Cardiac muscle cell (in vitro differentiated cells and primary cell): ENCODE measurements at regions not wholly inside any gene's neighbourhood (a gene's known extent, or its start where the extent isn't known, plus 50 kb on each side); places are given as distances from the start of the nearest gene placed in this dataset.

Experiments used
- DNase-seq, 2 donors: peaks; one replicate each; pipeline versions ENCODE4 v3.0.0 to v3.0.0-alpha.2; 2010 to 2017; ENCODE audit warnings: low read depth in 1 of 2, low spot score in 1 of 2
- H3K27ac ChIP-seq: fragments of 200-600 bp; sonication (generic); 2 replicates; pipeline ENCODE4 v1.5.1; 2016
- H3K27me3 ChIP-seq: fragments of 200-600 bp; sonication (generic); 2 replicates; pipeline ENCODE4 v1.6.0; 2016; ENCODE audit warnings: control low read depth
- H3K36me3 ChIP-seq: fragments of 200-600 bp; sonication (generic); 2 replicates; pipeline ENCODE4 v1.5.1; 2016; ENCODE audit warnings: control low read depth
- H3K4me1 ChIP-seq: fragments of 200-600 bp; sonication (generic); 2 replicates; pipeline ENCODE4 v1.8.1; 2017; ENCODE audit warnings: low read depth, mild to moderate bottlenecking, mixed run types
- H3K4me3 ChIP-seq: fragments of 200-600 bp; sonication (generic); 2 replicates; pipeline ENCODE4 v1.5.1; 2016; ENCODE audit warnings: mild to moderate bottlenecking
- H3K9me3 ChIP-seq: fragments of 200-600 bp; sonication (generic); 2 replicates; pipeline ENCODE4 v1.5.1; 2017; ENCODE audit warnings: low read depth, mild to moderate bottlenecking, control low read depth
- TF ChIP-seq, protein P1 (sequence below): IDR thresholded peaks from 2 replicates; pipeline ENCODE4 v1.5.1; 2012; ENCODE audit warnings: low read depth, mild to moderate bottlenecking, low read length

DNA sequence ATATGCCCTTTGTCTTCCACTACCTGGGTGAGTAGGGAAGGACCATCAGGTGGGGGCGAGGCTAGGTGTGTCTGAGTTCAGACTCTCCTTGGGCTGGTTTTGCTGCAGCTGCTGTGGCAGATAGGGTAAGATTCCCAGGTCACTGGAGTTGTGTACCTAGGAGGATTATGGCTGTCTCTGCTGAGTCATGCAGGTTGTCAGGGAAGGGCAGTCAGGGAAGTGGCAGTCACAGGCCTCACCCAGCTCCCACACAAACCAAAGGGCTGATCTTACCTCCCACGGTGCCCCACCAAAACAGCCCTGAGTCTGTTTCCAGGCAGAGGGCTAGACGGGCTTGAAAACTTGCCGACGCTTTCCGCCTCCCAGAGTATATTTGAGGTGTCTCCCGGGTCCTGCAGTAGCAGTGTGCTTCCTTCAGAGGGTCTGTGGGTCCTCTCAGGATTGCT is 201.6 kb upstream of the PLXNA2 start:
- no peak overlapping the region for H3K27ac ChIP-seq
- no peaks in the 10 kb centered on the region for H3K9me3 ChIP-seq

DNA sequence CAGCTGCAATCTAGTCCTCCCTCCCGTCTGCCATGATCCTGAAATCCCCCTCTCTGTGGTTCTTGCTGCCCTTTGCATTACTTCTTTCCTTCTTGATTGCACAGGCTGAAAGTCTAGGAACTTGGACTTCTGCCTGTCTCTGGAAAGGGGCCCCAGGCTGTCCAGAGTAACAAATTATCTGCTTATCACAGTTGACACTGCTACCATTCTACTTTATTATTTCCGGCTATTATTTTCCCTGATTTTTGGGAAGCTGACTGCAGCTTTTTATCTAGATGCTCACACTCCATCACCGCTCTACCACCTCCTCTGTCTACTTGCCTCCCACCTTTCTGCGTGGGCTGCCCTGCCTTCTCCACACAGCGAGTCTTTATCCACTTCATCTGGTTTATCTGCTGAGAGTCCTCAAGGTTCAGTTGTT is 202.1 kb upstream of the PLXNA2 start:
- DNase-seq = peak in 1 of 2 donors; percentile 5
- H3K4me3 ChIP-seq = no peak overlapping the region
- peaks cover 12% of the 10 kb centered on the region for H3K4me1 ChIP-seq
- no peaks in the 10 kb centered on the region for H3K27me3 ChIP-seq
- TF ChIP-seq, protein P1, sequence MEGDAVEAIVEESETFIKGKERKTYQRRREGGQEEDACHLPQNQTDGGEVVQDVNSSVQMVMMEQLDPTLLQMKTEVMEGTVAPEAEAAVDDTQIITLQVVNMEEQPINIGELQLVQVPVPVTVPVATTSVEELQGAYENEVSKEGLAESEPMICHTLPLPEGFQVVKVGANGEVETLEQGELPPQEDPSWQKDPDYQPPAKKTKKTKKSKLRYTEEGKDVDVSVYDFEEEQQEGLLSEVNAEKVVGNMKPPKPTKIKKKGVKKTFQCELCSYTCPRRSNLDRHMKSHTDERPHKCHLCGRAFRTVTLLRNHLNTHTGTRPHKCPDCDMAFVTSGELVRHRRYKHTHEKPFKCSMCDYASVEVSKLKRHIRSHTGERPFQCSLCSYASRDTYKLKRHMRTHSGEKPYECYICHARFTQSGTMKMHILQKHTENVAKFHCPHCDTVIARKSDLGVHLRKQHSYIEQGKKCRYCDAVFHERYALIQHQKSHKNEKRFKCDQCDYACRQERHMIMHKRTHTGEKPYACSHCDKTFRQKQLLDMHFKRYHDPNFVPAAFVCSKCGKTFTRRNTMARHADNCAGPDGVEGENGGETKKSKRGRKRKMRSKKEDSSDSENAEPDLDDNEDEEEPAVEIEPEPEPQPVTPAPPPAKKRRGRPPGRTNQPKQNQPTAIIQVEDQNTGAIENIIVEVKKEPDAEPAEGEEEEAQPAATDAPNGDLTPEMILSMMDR = no peak
- H3K9me3 ChIP-seq = no peaks in the 10 kb centered on the region
- no peak overlapping the region for H3K27ac ChIP-seq
- H3K36me3 ChIP-seq = no peaks in the 10 kb centered on the region

More for the DNA sequence above, 201.6 kb upstream of the PLXNA2 start:
- Histone ChIP-seq H3K4me1 (peaks cover 12% of the 10 kb centered on the region), H3K36me3 (no peaks in the 10 kb centered on the region), H3K27me3 (no peaks in the 10 kb centered on the region), H3K4me3 (no peak overlapping the region)
- TF ChIP-seq, protein P1 = no peak
- no peak for DNase-seq

DNA sequence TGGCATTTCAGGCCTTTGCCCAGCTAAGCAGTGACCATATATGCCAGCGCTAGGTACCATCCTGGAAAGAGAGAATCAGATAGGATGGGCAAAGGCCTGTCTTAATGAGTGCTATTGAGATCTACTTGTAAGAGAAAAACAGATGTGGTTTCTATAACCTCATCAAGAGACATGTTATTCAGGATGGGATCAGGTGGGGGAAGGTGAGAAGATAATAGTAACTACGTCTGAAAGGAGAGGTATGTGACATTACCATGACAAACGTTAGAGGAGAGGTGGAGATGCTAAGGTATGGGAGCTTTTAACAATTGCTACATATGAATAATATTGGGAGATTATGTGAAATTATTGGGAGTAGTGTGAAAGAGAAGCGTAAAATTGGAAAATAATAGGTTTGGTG is 204.2 kb upstream of the PLXNA2 start:
- TF ChIP-seq, protein P1 = no peak
- Histone ChIP-seq H3K27ac (no peak overlapping the region), H3K9me3 (no peaks in the 10 kb centered on the region), H3K4me3 (no peak overlapping the region), H3K27me3 (no peaks in the 10 kb centered on the region), H3K36me3 (no peaks in the 10 kb centered on the region), H3K4me1 (peaks cover 12% of the 10 kb centered on the region)
- DNase-seq = no peak

DNA sequence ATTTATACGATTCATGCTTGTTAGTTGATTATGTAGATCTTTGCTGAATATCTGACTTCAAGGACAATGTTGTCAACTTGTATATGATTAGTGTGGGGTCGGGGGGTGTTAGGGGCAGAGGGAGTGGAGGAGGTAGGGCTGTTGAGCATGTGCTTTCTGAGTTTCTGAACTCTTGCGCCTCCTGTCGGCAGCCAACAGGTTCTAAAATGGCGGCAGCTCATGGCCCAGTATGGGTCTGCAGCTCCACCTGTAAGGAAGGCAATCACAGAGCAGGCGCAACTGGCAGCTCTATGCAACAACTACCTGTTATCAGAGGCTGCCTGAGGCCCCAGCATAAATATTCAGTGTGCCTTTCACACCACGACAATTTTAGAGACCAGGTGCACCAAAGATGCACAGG is 205.8 kb upstream of the PLXNA2 start:
- Histone ChIP-seq H3K27ac (no peak overlapping the region), H3K9me3 (no peaks in the 10 kb centered on the region), H3K4me3 (no peak overlapping the region), H3K27me3 (no peaks in the 10 kb centered on the region), H3K4me1 (peaks cover 12% of the 10 kb centered on the region), H3K36me3 (no peaks in the 10 kb centered on the region)
- no peak for DNase-seq
- TF ChIP-seq, protein P1 = no peak

DNA sequence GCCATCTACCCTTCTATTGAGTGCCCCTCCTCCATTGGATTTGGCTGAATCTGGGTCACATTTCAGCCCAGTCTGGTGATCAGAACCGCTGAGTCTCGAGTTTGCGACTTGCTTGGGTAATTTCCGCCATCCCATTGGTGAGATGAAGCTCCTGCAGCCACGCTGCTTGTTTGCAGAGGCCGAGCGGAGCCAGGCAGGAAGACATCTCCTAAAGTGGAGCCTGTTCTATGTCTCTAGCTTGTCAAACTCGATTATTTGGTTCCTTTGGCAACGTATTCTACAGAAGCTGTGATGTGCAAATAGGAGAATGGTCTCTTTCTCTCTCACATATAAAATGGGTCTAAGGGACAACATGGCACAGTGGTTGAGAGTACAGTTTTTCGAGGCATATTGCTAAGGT is 206.8 kb upstream of the PLXNA2 start:
- Histone ChIP-seq H3K4me1 (peaks cover 11% of the 10 kb centered on the region), H3K9me3 (no peaks in the 10 kb centered on the region), H3K4me3 (no peak overlapping the region), H3K27me3 (no peaks in the 10 kb centered on the region), H3K36me3 (no peaks in the 10 kb centered on the region), H3K27ac (no peak overlapping the region)
- TF ChIP-seq, protein P1 = no peak
- no peak for DNase-seq

DNA sequence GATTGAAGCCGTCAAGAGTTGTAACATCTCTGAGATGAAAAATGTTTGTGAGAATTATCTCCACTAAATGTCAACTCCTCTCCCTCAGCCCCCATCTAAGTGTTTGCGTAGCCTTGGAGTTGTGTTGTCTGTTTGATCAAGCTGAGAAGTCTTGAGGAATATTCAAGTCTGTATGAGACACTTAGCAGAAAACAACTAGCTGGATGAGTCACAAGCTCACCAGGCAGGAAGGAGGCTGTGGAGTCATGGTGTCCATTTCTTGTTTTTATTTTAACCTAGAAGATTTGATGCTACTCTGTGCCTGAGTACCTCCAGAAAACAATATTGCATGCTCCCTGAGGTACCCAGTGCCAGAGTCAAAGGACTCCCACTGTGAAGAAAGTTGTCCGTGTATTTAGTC is 211.6 kb upstream of the PLXNA2 start:
- DNase-seq = no peak
- no peaks in the 10 kb centered on the region for H3K4me1 ChIP-seq
- H3K27me3 ChIP-seq = no peaks in the 10 kb centered on the region
- no peaks in the 10 kb centered on the region for H3K36me3 ChIP-seq
- no peaks in the 10 kb centered on the region for H3K9me3 ChIP-seq
- no peak overlapping the region for H3K4me3 ChIP-seq
- no peak overlapping the region for H3K27ac ChIP-seq
- TF ChIP-seq, protein P1 = no peak
